ENCODE measurements at regions not wholly inside any gene's neighbourhood (a gene's known extent, or its start where the extent isn't known, plus 50 kb on each side); places are given as distances from the start of the nearest gene placed in this dataset.
"Not testable (repeated sequence)": the region's sequence is repeated elsewhere in the genome, so short reads cannot be mapped to it uniquely, and the experiment has no call there.

DNA sequence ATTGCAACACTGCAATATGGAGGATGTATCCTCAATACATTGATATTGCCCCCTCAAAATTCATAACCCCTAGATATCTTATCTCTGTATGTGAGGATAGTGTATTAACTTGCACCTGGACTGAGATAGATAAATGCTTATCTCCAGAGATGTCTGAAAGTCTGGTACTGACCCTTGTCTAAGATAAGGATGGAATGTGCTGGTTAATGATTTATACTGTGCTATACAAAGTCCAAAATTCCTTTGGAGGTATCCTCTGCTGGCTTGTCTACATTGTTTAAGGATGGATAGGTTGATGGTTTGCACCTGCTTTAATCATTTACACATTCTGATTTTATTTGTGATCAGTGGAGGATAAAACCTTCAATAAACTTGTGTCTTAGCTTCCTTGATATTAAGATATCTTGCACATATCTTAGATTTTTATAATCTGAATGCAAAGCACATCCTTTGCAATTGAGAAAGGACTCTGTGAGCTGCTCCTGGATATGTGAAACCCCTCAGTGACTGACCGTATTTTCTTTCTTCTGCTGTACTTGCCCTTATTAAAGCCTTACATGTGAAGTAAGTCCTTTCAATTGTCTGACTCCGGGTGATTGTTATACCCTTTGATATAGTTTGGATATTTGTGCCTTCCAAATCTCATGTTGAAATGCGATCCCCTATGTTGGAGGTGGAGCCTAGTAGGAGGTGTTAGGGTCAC is 430.3 kb upstream of the MAOA start:
- DNase-seq (ENCODE audit: low spot score) = no peak

DNA sequence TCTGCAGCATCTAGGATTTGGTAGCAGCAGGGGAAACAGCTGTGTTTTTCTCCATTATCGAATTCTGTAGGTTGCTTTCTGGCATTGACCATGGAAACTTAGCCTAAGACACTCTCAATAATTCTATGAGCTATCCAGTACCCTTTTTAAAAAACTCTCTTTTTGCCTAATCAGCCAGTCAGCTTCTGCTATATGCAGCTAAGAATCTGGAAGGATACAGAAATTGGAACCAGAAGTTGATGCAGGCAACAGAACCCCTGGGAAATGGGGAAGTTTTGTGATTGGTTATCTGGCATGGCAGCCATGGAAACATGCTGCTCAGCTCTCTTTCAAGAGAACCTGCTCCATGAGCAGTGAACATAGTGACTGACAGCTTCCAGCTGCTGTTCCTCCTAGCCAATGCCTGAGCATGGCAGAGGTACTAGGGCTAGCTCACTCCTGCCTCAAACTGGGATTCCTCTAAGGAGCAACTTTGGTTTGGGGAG is 417.6 kb upstream of the MAOA start:
- DNase-seq (ENCODE audit: low spot score) = no peak

- DNase-seq (ENCODE audit: low spot score) = no peak
Measured at GRCh38 chrX:43239356-43239755, 416.7 kb upstream of the MAOA start.

GRCh38 chrX:43255596-43255995 is 400.5 kb upstream of the MAOA start:
- DNase-seq (ENCODE audit: low spot score) = no peak

DNA sequence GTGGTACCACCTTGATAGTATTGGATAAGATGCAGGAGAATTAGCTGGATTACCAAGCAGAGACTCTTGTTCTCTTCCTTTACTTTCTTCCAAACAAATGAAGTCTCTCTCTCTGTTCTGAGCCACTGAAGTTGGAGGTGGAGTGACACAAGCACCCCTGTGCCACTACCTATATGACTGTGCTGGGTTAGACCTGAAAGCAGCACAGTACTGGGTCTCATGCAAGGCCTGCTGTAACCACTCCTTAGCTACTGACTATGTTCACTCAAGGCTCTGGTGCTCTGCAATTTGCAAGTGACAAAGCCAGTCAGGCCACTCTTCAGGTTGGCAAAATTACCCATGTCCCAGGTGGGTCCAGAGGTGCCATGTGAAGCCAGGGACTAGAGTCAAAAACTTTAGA is 389.6 kb upstream of the MAOA start:
- no peak for DNase-seq (ENCODE audit: low spot score)

GRCh38 chrX:43267652-43268051 is 388.4 kb upstream of the MAOA start:
- no peak for DNase-seq (ENCODE audit: low spot score)

- no peak for DNase-seq (ENCODE audit: low spot score)
Measured at GRCh38 chrX:43269201-43269600, 386.9 kb upstream of the MAOA start.

DNA sequence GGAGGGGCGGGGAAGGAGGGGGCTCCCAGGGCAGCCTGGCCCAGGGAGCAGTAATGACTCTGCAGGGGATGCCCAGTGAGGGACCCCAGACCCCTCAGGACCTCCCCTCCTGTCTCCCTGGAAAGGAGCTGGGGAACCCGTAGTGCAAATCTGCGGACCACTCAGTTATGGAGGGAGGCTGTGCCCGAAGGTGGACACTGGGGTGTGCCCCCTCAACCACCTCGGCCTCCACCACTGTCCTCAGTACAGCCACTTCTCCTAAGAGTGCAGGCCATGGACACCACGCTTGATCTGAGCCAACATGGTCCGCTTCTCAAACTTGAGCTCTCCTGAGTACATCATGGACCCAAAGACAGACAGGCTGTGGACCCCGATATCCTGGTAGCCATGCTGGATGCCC is 378.2 kb upstream of the MAOA start:
- DNase-seq (ENCODE audit: low spot score) = no peak

DNA sequence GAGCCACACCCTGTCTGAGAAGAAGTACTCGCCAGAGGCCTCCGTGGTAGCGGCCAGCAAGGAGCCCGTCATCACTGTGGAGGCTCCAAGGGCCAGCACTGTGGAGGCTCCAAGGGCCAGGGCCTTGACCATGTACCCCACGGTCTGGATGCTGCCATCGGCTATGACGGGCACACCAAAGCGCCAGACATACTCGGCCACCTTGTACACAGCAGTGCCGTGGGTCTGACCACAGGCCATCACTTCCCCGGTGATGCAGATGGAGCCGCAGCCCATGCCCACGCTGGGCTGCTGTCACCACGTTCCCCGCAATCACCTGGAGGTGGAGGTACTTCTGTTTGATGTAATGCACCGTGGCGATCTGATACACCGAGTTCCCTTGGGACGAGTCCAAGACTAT is 377.7 kb upstream of the MAOA start:
- DNase-seq (ENCODE audit: low spot score) = no peak

GRCh38 chrX:43279341-43279808 is 376.7 kb upstream of the MAOA start:
- DNase-seq (ENCODE audit: low spot score) = no peak

DNA sequence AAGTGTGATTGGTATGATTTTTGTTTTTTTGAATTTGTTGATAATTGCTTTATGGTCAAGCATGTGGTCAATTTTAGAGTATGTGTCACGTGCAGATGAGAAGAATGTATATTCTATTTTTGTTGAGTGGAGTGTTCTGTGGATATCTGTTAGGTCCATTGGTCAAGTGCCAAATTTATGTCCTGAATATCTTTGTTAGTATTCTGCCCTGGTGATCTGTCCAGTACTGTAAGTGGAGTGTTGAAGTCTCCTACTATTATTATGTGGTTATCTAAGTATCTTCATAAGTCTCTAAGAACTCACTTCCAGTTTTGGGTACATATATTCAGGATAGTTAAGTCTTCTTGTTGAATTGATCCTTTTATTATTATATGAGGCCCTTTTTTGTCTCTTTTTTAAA is 372.9 kb upstream of the MAOA start:
- DNase-seq (ENCODE audit: low spot score) = no peak

DNA sequence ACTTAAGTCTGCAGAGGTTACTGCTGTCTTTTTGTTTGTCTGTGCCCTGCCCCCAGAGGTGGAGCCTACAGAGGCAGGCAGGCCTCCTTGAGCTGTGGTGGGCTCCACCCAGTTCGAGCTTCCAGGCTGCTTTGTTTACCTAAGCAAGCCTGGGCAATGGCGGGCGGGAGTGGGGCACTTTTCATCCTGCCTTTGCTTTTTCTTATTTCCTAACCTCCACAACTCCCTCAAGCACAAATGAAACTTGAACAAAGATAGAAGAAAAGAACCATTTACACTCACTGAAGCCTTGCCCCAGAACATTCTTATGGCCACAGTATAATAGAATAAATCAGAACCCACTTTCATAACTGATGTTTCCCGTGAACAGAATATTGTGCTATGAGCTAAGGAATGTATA is 344.5 kb upstream of the MAOA start:
- not testable (repeated sequence) for DNase-seq (ENCODE audit: low spot score)

DNA sequence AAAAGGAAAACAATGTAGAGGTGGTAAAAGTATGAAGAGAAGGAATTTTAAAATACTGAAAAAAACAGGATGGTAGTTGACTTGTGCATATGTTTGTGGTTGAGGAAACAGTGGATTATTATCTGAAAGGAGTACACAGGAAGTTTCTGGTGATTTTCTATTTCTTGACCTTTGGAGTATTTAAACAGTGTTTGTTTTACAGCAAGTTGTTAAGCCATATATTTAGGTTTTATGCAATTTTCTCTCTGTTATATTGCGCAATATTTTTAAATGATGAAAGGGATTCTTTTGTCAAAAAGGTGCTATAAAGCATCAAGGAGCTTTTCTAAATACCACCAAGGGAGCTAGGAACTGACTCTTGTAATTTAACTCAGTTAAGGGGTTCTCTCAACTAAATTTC is 343.1 kb upstream of the MAOA start:
- DNase-seq (ENCODE audit: low spot score) = no peak

DNA sequence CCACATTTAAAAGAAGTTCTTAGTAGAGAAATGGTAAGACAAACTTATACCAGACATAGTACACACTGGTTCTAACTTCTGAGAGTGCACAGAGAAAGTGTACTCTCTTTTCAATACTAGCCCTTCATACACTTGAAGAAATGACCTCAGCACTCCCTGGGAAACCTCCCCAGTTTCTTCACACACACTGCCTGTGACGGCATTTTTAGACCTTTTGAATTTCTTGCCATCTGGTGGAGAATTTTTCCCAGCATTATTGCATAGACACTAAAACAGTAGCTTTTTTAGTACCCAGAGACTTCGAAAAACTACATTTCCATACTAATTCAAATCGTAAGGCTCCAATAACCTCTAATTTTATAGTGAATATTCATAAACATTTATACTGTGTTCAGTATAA is 341.6 kb upstream of the MAOA start:
- no peak for DNase-seq (ENCODE audit: low spot score)

DNA sequence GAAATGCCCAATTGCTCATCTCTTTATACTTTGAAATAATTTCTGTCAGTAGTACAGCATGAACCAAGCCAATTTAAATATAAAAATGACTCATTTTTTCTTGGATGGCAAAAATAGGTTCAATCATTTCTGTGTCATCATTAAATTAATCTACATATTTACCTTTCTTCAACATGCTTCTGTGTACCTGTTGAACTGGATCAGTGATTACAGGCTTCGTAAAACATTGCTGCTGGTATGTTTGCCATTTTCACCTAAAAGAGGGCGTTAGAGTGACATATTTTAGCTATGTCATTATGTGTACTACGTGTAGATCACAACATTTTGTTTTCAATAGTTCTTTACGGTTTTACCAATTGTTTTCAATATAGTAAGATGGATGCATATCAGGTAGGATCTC is 340.5 kb upstream of the MAOA start:
- no peak for DNase-seq (ENCODE audit: low spot score)

GRCh38 chrX:43316146-43316545 is 340.0 kb upstream of the MAOA start:
- DNase-seq (ENCODE audit: low spot score) = no peak

GRCh38 chrX:43317378-43317777 is 338.7 kb upstream of the MAOA start:
- no peak for DNase-seq (ENCODE audit: low spot score)

DNA sequence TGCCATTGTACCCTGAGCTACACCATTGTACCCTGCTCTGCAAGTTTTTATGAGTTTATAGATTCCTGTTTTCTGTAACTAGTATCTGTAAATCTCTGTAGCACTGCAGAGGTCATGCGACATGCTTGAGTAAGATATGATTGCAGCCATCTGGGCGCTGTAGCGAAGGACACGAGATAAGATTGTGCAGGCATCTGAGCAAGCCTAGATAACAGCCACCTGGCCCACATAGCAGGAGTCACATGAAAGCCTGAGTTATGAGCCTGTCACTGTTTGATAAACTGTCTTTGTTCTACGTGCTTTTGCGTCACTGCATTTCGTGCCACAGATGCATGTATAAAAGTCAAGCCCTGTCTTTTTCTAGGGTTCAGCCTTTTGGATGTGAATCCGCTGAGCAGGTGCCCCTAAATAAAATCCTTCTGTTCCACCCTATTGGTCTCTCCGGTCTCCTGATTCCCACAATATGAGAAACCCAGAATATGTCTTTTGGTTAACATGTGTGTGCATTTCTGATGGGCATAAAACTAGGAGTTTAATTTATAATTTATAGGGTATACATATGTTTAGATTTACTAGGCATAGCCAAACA is 327.6 kb upstream of the MAOA start:
- DNase-seq (ENCODE audit: low spot score) = no peak

DNA sequence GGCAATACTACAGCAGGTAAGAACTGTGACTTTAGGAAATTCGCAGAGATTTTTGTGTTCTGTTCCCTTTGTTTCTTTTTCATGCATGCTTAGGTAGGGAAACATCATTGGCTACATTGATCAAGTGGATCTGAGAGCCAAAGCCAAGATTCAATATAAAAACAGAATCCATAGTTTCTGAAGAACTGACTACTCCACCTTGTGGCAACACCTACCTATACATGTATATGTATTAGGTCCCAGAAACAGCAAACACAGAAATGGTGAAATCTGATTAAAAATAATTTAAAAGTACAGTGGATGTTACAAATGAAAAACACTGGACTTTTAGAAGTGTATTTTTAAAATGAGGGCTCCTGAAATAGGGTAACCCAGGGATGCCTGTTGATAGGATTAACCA is 322.6 kb upstream of the MAOA start:
- DNase-seq (ENCODE audit: low spot score) = no peak

DNA sequence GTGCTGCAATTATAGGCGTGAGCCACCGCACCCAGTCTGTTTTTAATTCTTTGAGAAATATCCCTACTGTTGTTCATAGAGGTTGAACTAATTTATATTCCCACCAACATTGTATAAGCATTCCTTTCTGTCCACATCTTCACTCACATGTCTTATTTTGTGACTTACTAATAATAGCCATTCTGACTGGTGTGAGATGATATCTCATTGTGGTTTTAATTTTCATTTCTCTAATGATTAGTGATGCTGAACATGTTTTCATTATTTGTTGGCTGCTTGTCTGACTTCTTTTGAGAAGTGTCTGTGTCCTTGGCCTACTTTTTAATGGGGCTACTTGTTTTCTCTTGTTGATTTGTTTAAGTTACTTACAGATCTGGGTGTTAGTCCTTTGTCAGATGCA is 310.9 kb upstream of the MAOA start:
- DNase-seq (ENCODE audit: low spot score) = no peak

GRCh38 chrX:43349363-43349762 is 306.7 kb upstream of the MAOA start:
- DNase-seq (ENCODE audit: low spot score) = peak; percentile 4

GRCh38 chrX:43350935-43351334 is 305.2 kb upstream of the MAOA start:
- DNase-seq (ENCODE audit: low spot score) = no peak

- no peak for DNase-seq (ENCODE audit: low spot score)
Measured at GRCh38 chrX:43357741-43358140, 298.4 kb upstream of the MAOA start.

DNA sequence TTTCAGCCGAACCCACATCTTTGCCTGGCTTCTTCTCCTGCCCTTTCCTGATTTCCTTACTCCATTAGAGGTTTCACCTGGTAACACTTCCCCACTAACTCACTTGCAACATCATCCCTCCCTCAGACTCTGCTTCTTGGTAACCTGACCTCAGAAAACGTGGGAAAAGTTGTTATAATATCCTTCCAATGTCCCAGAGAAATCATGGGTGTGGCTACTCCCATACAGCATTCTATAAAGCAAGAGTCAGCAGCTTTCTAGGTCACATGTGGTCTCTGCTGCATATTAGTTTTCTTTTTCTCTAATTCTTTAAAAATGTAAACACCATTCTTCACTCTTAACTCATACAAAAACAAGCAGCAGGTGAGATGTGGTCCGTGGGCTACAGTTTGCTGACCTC is 283.1 kb upstream of the MAOA start:
- no peak for DNase-seq (ENCODE audit: low spot score)
